OCI-M2 (cell line): ENCODE measurements at regions not wholly inside any gene's neighbourhood (a gene's known extent, or its start where the extent isn't known, plus 50 kb on each side); places are given as distances from the start of the nearest gene placed in this dataset.
"Not testable (repeated sequence)": the region's sequence is repeated elsewhere in the genome, so short reads cannot be mapped to it uniquely, and the experiment has no call there.

Source experiments
- DNase-seq: peaks from one replicate; lab custom pipeline; 2025; ENCODE audit not compliant: unreplicated experiment; lab: John Stamatoyannopoulos, UW

- no peak for DNase-seq
These were observed 104.3 kb upstream of the TSC22D2 start for GRCh38 chr3:150303768-150304167.

DNA sequence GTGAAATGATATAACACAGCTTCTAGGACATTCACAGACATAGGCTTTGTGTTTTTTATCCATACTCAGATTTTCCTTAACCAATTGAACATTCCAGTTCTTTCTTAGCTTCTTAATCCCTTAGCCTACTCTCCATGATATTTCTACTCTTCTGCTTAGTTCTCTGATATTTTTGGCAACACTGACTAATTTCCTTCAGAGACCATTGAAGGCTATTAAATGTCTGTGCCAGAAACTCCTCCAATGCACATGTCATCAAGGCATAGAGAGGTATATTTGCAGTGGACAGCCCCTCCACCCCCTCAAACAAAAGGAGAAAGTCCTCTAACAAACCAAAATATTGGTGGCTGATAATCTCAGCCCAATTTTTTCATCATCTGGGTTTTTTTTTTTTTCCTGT lies 105.9 kb upstream of the TSC22D2 start:
- DNase-seq = no peak

DNA sequence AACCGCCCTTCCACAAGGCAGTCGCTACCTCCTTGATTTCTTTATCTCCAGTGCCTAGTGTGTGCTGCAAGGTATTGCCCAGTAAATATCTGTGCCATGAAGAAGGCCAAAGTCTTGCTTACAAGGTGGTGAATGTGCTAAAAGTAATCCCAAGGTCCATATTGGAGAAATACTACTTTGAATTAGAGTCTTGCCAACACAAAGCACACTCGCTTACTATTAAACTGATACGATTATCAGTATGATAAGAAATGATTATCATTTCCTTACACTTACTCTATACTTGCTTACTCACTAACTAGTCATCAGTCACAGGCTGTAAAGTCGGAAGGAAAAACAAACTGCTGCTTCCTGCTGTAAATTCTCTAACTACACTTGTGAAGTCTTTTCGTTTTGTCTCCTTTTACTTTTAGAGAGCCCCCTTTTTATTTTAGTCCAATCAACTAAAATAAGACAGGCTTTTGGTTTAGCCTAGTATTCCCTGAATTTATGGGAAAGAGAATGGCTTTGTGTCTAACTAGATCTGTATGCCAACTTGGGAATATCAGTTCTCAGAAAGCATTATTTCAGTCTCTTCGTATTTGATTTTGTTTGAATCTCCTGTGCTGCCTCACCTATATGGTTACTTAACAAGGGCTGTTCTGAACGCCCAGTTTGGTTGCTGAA lies 107.1 kb upstream of the TSC22D2 start:
- no peak for DNase-seq

DNA sequence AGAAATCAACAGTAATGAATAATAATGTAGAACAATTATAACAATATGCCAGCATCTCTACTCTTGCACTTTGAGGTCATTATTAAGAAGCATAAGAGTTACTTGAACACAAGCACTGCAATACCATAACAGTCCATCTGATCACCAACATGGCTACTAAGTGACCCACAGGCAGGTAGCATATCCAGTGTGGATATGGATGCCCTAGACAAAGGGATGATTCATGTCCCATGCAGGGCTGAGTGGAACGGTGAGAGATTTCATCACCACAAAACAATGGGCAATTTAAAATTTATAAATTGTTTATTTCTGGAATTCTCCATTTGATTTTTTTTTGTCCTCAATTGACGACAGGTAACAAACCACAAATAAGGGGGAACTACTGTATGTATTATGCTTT lies 107.7 kb upstream of the TSC22D2 start:
- no peak for DNase-seq

DNA sequence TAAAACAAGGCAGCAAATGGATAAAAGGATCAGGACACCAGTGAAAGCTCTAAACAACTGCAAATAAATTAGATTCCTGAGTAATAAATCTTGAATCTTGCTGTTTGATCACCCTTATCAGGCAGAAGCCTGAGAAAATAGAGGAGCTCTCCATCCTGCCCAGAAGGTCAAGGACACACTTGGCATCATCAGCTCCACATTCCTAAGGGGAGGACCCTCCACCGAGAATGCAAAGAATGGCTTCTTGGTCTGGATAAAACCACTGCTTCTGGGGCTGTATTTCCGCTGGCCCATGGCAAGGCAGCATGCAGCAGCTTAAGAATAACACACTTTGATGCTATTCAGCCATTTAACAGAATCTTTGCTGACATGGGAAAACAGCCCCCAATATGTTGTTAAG lies 108.9 kb upstream of the TSC22D2 start:
- DNase-seq = no peak

DNA sequence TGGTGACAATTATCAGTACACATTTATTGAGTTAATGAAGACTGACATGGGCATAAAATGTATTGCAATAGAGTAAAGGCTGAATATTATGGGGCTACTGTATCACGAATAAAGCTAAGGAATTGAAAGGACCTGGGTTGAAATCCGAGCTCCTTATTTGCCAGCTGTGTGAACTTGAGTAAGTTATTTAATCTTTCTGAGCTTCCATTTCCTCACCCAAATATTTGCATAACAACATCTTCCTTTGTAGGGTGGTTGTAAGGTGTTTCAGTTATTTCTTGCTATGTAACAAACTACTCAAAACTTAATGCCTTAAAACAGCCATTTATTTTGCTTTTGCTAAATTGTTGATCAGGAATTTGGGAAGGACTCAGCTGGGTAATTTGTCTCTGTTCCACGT lies 111.1 kb upstream of the TSC22D2 start:
- DNase-seq = no peak

- no peak for DNase-seq
These were observed 111.9 kb upstream of the TSC22D2 start for GRCh38 chr3:150296123-150296735.

- DNase-seq = no peak
These were observed 114.6 kb upstream of the TSC22D2 start for GRCh38 chr3:150293401-150294001.

DNA sequence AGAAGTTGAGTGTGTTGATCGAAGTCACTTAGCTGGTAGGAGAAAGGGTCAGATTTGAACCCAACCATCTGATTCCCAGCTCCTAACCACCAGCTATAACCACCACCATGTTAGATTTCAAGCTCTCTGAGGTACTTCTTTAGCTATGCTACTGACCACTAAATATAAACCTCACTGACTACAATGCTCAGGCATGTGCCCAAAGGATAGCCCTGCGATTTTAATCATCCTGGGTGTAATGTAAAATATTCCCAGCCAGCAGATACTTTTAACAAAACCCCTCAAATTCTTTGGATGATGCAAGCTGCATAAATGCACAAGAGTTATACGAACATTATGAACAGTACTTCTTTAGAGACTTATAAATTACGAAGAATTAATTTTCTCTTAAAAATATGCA lies 115.2 kb upstream of the TSC22D2 start:
- DNase-seq = no peak

DNA sequence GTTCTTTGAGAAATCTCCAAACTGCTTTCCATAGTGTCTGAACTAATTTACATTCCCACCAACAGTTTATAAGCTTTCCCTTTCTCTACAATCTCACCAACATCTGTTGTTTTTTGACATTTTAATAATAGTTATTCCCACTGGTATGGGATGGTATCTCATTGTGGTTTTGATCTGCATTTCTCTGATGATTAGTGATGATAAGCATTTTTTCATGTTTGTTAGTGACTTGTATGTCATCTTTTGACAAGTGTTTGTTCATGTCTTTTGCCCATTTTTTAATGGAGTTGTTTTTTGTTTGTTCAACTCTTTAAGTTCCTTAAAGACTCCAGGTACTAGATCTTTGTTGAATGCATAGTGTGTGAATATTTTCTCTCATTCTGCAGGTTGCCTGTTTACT lies 116.6 kb upstream of the TSC22D2 start:
- no peak for DNase-seq

DNA sequence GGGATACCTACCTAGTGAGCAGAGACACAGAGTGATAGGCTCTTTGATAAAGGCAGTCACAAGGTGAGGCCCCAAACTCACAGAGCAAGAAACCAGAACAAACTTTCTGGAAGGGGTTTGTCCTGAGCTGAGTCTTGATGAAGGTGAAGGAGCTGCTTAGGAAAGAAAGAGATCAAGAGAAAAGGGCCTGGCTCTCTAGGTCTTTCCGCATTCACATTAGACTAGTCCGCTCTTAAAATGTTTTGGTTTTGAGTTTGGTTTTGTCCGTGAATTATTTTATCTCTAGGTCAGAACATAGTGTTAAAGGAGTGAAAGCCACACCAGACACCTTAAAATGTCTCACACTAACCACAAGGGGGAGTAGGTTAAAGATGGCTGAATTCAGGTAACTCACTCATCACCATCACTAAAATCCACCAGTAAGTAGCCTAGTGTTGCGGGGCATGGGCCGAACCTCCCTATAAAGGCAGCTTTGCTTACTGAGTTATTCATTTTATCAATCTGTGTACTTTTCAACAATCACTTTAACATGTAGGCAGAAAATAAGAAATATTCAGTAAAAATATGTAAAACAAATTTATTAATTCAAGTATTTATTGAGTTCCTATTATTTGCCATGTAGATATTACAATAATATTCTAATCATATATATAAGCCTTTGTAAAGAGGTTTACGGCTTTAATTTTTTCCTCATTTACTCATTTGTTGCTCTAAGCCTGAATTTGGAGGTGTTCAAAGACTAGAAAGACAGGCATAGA lies 121.5 kb upstream of the TSC22D2 start:
- DNase-seq = no peak

DNA sequence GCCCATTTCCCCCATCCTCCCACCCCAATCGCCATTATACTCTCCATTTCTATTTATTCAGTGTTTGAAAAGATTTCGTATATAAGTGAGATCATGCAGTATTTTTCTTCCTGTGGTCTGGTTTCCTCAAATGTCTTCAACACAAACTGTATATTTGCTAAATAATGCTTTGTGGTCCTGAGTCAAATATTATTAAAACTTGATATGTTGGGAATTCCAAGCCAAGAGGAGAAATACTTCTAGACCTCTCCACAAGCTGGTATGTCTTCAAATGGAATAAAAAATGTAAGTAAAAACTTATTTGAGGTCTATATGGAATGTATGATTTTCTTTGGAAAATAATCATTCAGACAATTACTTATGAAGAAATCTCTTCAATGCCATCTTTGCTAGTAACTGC lies 122.5 kb upstream of the TSC22D2 start:
- DNase-seq = no peak

GRCh38 chr3:150278843-150279381 lies 129.2 kb upstream of the TSC22D2 start:
- no peak for DNase-seq

DNA sequence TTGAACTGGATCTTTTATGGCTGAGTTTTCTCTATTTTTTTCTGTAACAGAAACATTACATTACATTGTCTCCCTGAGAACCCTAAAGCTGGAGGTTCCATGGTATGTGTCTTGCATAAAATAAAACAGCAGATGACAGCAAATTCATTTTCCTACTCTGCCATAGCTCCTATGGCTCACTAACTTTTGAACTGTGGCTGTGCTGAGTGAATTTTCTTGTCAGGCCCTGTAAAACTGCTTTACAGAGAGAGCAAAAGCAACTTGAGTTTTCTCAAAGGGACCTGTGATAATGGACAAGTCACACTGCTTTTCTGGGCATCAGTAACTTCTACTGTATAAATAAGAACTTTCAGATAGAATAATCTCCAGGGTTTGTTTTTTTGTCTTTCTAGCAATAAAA lies 129.9 kb upstream of the TSC22D2 start:
- no peak for DNase-seq

DNA sequence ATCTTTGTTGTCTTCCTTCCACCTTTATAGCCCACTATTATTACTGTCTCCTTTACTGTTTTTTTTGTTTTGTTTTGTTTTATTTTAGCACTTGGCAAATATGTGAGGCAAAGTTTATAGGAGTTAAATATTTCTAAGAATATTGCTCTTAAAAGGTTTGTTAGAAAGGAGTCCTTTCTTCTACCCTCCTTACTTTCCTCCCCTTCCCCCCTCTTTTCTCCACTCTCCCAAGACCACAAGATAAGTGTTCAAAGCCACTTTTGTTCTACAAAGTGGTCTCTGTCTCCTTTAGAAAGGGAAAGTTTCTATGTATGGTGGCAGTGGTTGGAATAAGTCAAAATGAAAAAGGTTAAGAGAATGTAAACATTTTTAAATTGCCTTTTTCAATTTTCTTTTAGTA lies 130.7 kb upstream of the TSC22D2 start:
- DNase-seq = no peak

- no peak for DNase-seq
These were observed 132.2 kb upstream of the TSC22D2 start for GRCh38 chr3:150275941-150276340.

- DNase-seq = no peak
These were observed 133.7 kb upstream of the TSC22D2 start for GRCh38 chr3:150274372-150274771.

GRCh38 chr3:150273396-150273795 lies 134.7 kb upstream of the TSC22D2 start:
- DNase-seq = no peak

DNA sequence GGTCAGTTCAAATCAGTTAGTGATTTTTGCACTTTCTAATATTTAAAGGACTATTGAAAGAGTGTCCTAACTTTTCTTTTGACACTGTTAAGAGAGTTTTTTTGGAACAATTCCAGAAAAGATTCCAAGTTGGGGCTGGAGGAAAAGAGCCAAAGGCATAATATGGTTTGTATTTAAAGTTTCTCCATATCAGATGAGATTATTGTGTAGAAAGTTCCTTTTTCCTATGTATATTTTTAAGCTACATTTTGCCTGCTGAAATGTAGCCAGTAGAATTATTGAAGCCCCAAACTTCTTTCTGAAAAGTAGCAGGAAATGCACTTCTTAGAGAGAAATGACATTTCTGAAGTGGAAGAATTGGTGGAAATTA lies 136.5 kb upstream of the TSC22D2 start:
- no peak for DNase-seq

- DNase-seq = no peak
These were observed 137.1 kb upstream of the TSC22D2 start for GRCh38 chr3:150270883-150271590.

GRCh38 chr3:150270444-150270843 lies 137.7 kb upstream of the TSC22D2 start:
- DNase-seq = not testable (repeated sequence)
